ENCODE measurements at regions not wholly inside any gene's neighbourhood (a gene's known extent, or its start where the extent isn't known, plus 50 kb on each side); places are given as distances from the start of the nearest gene placed in this dataset.

DNA sequence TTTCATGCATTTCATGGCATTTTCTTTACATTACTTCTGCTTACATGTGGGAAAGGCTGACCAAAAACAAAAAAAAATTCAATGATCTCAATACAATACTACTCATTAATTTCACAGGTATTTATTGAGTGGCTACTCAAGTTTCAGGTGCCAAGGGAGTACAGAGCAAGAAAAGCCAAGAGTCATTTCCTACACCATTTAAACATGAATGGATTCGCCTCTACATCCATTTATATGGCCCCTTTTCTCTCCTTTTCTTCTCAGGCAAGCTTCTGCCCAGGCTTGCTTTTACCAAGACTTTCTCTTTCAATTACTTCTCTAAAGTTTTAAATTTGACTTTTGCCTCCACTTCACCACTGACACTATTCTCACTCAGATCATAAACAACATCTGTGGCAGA lies 1603.1 kb upstream of the CELF4 start:
- Histone ChIP-seq H3K4me2 (ENCODE audit: low read length) (no peak overlapping the region), H3K36me3 (ENCODE audit: insufficient read depth, low read length) (no peaks in the 10 kb centered on the region), H3K4me3 (ENCODE audit: insufficient read depth, low read depth, low read length) (no peak overlapping the region), H3K27me3 (ENCODE audit: insufficient read depth, low read length) (no peaks in the 10 kb centered on the region), H3K79me2 (ENCODE audit: insufficient read depth, low read length) (no peaks in the 10 kb centered on the region), H2AFZ (ENCODE audit: low read depth, low read length) (no peak overlapping the region), H3K9me3 (ENCODE audit: insufficient read depth, low read depth, low read length) (no peaks in the 10 kb centered on the region), H3K4me1 (ENCODE audit: insufficient read depth, low read length) (no peaks in the 10 kb centered on the region), H3K9ac (ENCODE audit: low read length) (no peak overlapping the region), H4K20me1 (ENCODE audit: insufficient read depth, low read length) (no peaks in the 10 kb centered on the region), H3K27ac (ENCODE audit: low read depth, low read length) (no peak overlapping the region)
- H3K36me3 Mint-ChIP-seq (ENCODE audit: low read depth, unreplicated experiment) = no peaks in the 10 kb centered on the region
- DNase-seq (ENCODE audit: low read depth) = no peak
- no peak overlapping the region for H3K4me3 Mint-ChIP-seq (ENCODE audit: unreplicated experiment)
- no peak for FAIRE-seq
- no peak overlapping the region for H3K27ac Mint-ChIP-seq (ENCODE audit: unreplicated experiment)
- H3K4me1 Mint-ChIP-seq (ENCODE audit: low read depth, unreplicated experiment) = no peaks in the 10 kb centered on the region
- TF ChIP-seq CTCF (IDR thresholded peaks at IDR 0.05; ENCODE audit: insufficient read depth, low read depth, low read length) = no peak
- TF ChIP-seq EZH2 (IDR thresholded peaks at IDR 0.05; ENCODE audit: insufficient read depth, low read length) = no peak
- H3K27me3 Mint-ChIP-seq (ENCODE audit: low read depth, unreplicated experiment) = no peaks in the 10 kb centered on the region
- H3K9me3 Mint-ChIP-seq (ENCODE audit: unreplicated experiment) = no peaks in the 10 kb centered on the region

- Histone ChIP-seq H3K36me3 (ENCODE audit: insufficient read depth, low read length) (no peaks in the 10 kb centered on the region), H4K20me1 (ENCODE audit: insufficient read depth, low read length) (no peaks in the 10 kb centered on the region), H3K79me2 (ENCODE audit: insufficient read depth, low read length) (no peaks in the 10 kb centered on the region), H3K9me3 (ENCODE audit: insufficient read depth, low read depth, low read length) (no peaks in the 10 kb centered on the region), H3K27ac (ENCODE audit: low read depth, low read length) (no peak overlapping the region), H3K4me2 (ENCODE audit: low read length) (no peak overlapping the region), H3K27me3 (ENCODE audit: insufficient read depth, low read length) (no peaks in the 10 kb centered on the region), H3K9ac (ENCODE audit: low read length) (no peak overlapping the region), H3K4me1 (ENCODE audit: insufficient read depth, low read length) (no peaks in the 10 kb centered on the region), H2AFZ (ENCODE audit: low read depth, low read length) (no peak overlapping the region), H3K4me3 (ENCODE audit: insufficient read depth, low read depth, low read length) (no peak overlapping the region)
- no peaks in the 10 kb centered on the region for H3K4me1 Mint-ChIP-seq (ENCODE audit: low read depth, unreplicated experiment)
- no peak overlapping the region for H3K4me3 Mint-ChIP-seq (ENCODE audit: unreplicated experiment)
- no peak for TF ChIP-seq EZH2 (IDR thresholded peaks at IDR 0.05; ENCODE audit: insufficient read depth, low read length)
- no peak for TF ChIP-seq CTCF (IDR thresholded peaks at IDR 0.05; ENCODE audit: insufficient read depth, low read depth, low read length)
- no peak for DNase-seq (ENCODE audit: low read depth)
- no peaks in the 10 kb centered on the region for H3K27me3 Mint-ChIP-seq (ENCODE audit: low read depth, unreplicated experiment)
- no peaks in the 10 kb centered on the region for H3K36me3 Mint-ChIP-seq (ENCODE audit: low read depth, unreplicated experiment)
- H3K9me3 Mint-ChIP-seq (ENCODE audit: unreplicated experiment) = no peaks in the 10 kb centered on the region
- H3K27ac Mint-ChIP-seq (ENCODE audit: unreplicated experiment) = no peak overlapping the region
- no peak for FAIRE-seq
Observed at GRCh38 chr18:39167990-39168389, 1602.4 kb upstream of the CELF4 start.

DNA sequence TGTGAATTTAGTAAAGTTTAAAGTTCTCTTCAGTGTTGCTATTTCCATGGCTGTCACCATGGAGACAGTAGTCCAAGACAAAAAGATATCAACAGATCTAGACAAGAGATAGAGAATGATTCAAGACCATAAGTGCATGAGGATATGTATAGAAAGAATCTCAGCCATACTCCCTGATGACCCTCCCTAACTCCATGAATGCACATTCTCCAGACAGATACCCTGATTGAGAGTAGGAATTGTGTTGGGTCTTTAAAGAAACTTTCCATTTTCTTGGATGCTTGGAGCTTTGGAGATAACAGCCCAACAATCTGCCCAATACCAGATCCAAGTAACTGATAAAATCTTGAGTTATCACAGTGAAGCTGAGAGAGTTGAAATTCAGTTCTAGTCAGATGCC lies 1601.2 kb upstream of the CELF4 start:
- Histone ChIP-seq H3K27me3 (ENCODE audit: insufficient read depth, low read length) (no peaks in the 10 kb centered on the region), H3K4me3 (ENCODE audit: insufficient read depth, low read depth, low read length) (no peak overlapping the region), H3K4me2 (ENCODE audit: low read length) (no peak overlapping the region), H3K9me3 (ENCODE audit: insufficient read depth, low read depth, low read length) (no peaks in the 10 kb centered on the region), H3K79me2 (ENCODE audit: insufficient read depth, low read length) (no peaks in the 10 kb centered on the region), H4K20me1 (ENCODE audit: insufficient read depth, low read length) (no peaks in the 10 kb centered on the region), H3K9ac (ENCODE audit: low read length) (no peak overlapping the region), H3K27ac (ENCODE audit: low read depth, low read length) (no peak overlapping the region), H3K4me1 (ENCODE audit: insufficient read depth, low read length) (no peaks in the 10 kb centered on the region), H3K36me3 (ENCODE audit: insufficient read depth, low read length) (no peaks in the 10 kb centered on the region), H2AFZ (ENCODE audit: low read depth, low read length) (no peak overlapping the region)
- Mint-ChIP-seq H3K4me3 (ENCODE audit: unreplicated experiment) (no peak overlapping the region), H3K4me1 (ENCODE audit: low read depth, unreplicated experiment) (no peaks in the 10 kb centered on the region), H3K27me3 (ENCODE audit: low read depth, unreplicated experiment) (no peaks in the 10 kb centered on the region), H3K36me3 (ENCODE audit: low read depth, unreplicated experiment) (no peaks in the 10 kb centered on the region), H3K9me3 (ENCODE audit: unreplicated experiment) (no peaks in the 10 kb centered on the region), H3K27ac (ENCODE audit: unreplicated experiment) (no peak overlapping the region)
- no peak for FAIRE-seq
- TF ChIP-seq EZH2 (IDR thresholded peaks at IDR 0.05; ENCODE audit: insufficient read depth, low read length) (no peak), CTCF (IDR thresholded peaks at IDR 0.05; ENCODE audit: insufficient read depth, low read depth, low read length) (no peak)
- DNase-seq (ENCODE audit: low read depth) = no peak
